ENCODE measurements at regions not wholly inside any gene's neighbourhood (a gene's known extent, or its start where the extent isn't known, plus 50 kb on each side); places are given as distances from the start of the nearest gene placed in this dataset.

DNA sequence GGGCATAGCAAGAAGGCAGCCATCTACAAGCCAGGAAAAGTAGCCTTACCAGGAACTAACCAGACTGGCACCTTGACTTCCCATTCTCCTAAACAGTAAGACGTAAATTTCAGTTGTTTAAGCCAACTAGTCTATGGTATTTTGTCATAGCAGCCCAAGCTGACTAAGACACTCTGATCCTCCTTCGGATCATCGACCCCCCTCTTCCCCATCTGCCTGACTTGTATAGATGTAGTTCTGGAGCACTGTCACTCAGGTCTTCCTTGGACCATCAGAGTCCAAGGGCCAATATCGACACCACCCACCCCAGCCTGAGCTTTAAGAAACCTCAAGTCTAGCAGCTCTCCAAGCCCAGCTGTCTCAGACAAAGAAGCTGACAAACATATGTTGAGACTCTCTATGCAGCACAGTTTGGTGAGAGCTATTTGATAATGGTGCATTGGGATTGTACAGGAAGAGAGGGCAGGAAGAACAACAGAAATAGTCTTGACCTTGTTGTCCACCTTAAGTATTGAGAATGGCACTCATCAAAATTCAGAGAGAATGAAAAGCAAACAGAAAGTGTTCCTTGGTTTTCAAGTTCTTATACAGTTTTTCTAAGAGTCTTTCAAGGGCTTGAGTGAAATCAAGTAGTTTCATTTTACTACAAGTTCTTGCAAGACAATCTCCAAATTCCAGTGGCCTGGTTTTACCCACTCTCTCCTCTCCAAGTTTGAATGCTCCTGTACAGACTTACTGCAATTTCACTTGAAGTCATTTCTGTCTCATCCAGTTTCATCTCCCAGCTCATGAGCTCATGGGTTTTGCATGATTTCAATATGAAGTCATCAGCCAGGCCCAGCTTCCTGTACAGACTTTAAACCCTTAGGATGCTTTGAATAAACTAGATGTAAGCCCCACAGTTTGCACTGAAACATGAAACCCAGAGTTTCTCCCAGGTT, 122.3 kb upstream of the RAI14 start:
- Mint-ChIP-seq H3K27me3 (peaks cover 5% of the 10 kb centered on the region), H3K4me1 (ENCODE audit: low read depth) (peaks cover 18% of the 10 kb centered on the region), H3K4me3 (no peak overlapping the region), H3K9me3 (no peaks in the 10 kb centered on the region), H3K27ac (no peak overlapping the region), H3K36me3 (ENCODE audit: low read depth) (no peaks in the 10 kb centered on the region)
- peak; percentile 41 for ATAC-seq
- CTCF ChIA-PET = interaction anchor here (1.1 to 2.1 kb wide), 2 partner anchors 10 to 364 kb away, joined by 3 to 10 read pairs; no protein-coding TSS in a partner anchor
- TF ChIP-seq, protein P1, sequence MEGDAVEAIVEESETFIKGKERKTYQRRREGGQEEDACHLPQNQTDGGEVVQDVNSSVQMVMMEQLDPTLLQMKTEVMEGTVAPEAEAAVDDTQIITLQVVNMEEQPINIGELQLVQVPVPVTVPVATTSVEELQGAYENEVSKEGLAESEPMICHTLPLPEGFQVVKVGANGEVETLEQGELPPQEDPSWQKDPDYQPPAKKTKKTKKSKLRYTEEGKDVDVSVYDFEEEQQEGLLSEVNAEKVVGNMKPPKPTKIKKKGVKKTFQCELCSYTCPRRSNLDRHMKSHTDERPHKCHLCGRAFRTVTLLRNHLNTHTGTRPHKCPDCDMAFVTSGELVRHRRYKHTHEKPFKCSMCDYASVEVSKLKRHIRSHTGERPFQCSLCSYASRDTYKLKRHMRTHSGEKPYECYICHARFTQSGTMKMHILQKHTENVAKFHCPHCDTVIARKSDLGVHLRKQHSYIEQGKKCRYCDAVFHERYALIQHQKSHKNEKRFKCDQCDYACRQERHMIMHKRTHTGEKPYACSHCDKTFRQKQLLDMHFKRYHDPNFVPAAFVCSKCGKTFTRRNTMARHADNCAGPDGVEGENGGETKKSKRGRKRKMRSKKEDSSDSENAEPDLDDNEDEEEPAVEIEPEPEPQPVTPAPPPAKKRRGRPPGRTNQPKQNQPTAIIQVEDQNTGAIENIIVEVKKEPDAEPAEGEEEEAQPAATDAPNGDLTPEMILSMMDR (IDR thresholded peaks at IDR 0.05) = no peak
- POLR2A ChIA-PET = interaction anchor here (0.9 to 1.2 kb wide), 2 partner anchors 10 to 35 kb away, joined by 3 to 4 read pairs; no protein-coding TSS in a partner anchor
- intact Hi-C loops (cut with micrococcal nuclease) = no loop called here
- peak; percentile 7 for DNase-seq

DNA sequence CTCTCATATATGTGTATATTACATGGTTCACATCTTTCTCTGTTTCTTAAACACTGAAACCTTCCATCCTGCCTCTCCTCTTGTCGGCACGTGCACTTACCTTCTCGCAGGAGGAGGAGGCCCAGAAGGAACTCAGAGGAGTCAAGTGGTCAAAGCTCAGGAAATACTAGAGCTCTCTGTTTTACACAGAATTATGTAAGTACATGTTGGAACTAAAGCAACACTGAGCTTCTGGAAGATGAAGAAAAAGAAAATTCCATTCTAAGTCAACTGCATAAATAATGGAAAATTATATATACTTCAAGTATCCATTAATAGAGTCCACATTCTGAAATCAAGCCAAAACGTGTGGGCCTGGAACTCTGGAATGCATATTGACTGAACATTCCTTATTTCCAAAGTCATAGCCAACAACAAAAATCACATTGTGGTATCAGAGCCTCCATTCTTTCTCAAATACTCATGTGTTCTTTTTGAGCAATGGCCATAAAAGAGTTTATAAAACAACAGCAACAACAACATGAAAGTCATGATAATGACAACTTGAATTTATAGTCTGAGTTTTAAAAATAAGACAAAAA, 121.5 kb upstream of the RAI14 start:
- TF ChIP-seq, protein P1 (IDR thresholded peaks at IDR 0.05) = no peak
- H3K9me3 Mint-ChIP-seq = no peaks in the 10 kb centered on the region

DNA sequence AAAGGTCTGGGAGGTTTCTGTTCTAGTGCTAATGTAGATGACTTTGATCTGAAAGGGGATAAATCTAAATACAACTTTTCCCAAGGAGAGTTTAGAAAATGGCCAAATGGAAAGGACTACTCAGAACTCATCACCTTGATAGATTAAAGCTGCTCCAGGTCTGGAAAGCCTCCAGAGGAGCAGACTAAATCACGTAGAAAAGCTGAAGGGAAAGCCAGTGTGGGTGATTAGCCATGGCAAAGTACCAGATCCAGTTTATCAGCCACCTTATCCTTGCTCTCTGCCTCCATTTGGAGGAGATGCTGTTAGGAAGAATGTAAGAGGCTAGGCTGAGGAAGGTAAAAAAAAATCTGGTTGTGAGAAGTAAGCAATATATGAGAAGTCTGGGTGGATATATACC, 120.7 kb upstream of the RAI14 start:
- Mint-ChIP-seq H3K27ac (no peak overlapping the region), H3K9me3 (no peaks in the 10 kb centered on the region), H3K4me1 (ENCODE audit: low read depth) (peaks cover 18% of the 10 kb centered on the region), H3K36me3 (ENCODE audit: low read depth) (no peaks in the 10 kb centered on the region), H3K4me3 (no peak overlapping the region), H3K27me3 (peaks cover 15% of the 10 kb centered on the region)
- ChIA-PET POLR2A (no interaction called here), CTCF (interaction anchor here (1.0 kb wide), 1 partner anchor 12 kb away, joined by 4 read pairs; no protein-coding TSS in a partner anchor)
- intact Hi-C loops (cut with micrococcal nuclease) = no loop called here
- TF ChIP-seq, protein P1 (IDR thresholded peaks at IDR 0.05) = no peak
- ATAC-seq (no peak), DNase-seq (no peak)

More for the DNA sequence above, 121.5 kb upstream of the RAI14 start:
- Mint-ChIP-seq H3K27ac (no peak overlapping the region), H3K27me3 (peaks cover 10% of the 10 kb centered on the region), H3K4me1 (ENCODE audit: low read depth) (peaks cover 18% of the 10 kb centered on the region), H3K36me3 (ENCODE audit: low read depth) (no peaks in the 10 kb centered on the region), H3K4me3 (no peak overlapping the region)
- ChIA-PET CTCF (interaction anchor here (1.1 to 2.1 kb wide), 2 partner anchors 11 to 363 kb away, joined by 3 to 10 read pairs; no protein-coding TSS in a partner anchor), POLR2A (interaction anchor here (1.2 kb wide), 1 partner anchor 36 kb away, joined by 4 read pairs; no protein-coding TSS in a partner anchor)
- no peak for ATAC-seq
- intact Hi-C loops (cut with micrococcal nuclease) = no loop called here
- DNase-seq = no peak

GRCh38 chr5:34535944-34536623, 120.0 kb upstream of the RAI14 start:
- H3K4me1 Mint-ChIP-seq (ENCODE audit: low read depth) = peaks cover 18% of the 10 kb centered on the region
- H3K36me3 Mint-ChIP-seq (ENCODE audit: low read depth) = no peaks in the 10 kb centered on the region
- peaks cover 19% of the 10 kb centered on the region for H3K27me3 Mint-ChIP-seq
- POLR2A ChIA-PET = no interaction called here
- peak; percentile 79 for ATAC-seq
- CTCF ChIA-PET = interaction anchor here (1.0 kb wide), 1 partner anchor 13 kb away, joined by 4 read pairs; no protein-coding TSS in a partner anchor
- H3K27ac Mint-ChIP-seq = no peak overlapping the region
- no peaks in the 10 kb centered on the region for H3K9me3 Mint-ChIP-seq
- H3K4me3 Mint-ChIP-seq = no peak overlapping the region
- peak; percentile 41 for DNase-seq
- TF ChIP-seq, protein P1 (IDR thresholded peaks at IDR 0.05) = no peak
- intact Hi-C loops (cut with micrococcal nuclease) = no loop called here

Measured in activated CD8-positive, alpha-beta T cell treated with anti-CD3 and anti-CD28 coated beads for 36 hours (primary cell).